ENCODE measurements at regions not wholly inside any gene's neighbourhood (a gene's known extent, or its start where the extent isn't known, plus 50 kb on each side); places are given as distances from the start of the nearest gene placed in this dataset.

DNA sequence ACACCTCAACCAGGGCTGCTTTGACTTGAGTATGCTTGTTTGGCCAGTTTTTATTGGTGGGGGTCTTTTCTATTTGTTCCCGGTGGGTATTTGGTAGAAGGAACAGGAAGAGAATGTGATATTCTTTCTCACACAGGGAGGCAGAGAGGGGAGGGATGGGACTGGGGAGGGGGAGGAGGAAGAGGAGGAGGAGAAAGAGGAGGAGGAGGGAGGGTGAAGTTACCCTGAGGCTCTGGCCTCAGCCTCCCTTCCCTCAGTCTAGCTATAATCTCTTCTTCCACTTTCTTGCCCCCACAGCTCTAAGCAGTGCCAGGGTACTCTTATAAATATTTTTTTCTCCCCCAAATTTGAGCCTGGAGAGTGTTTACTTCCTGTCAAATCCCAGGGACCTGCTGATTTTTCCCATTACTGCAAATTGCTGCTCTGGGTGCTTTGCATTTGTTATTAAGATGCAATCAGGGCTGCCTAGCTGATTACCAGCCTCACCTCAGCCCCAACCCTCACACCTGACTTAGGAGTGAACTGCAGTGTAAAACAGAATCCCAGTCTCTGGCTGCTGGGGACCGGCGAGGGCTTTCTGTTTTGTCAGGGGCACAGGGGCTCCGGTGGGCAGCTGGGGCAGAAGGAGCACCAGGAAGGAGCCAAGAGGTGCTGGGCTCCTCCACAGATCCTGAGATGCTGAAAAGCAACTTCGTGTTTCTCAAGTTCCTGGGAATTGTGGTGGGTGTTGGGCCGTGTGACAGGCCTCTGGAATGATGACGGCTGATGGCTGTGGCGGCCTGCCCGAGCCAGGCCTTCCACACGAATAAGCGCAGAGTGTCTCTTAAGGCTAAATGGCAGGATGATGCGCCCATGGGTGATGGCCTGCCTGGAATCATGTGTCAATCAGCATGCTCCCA, 141.4 kb downstream of the CD83 start:
- DNase-seq = peak; percentile 26

GRCh38 chr6:14259594-14260152, 142.1 kb downstream of the CD83 start:
- DNase-seq = no peak

DNA sequence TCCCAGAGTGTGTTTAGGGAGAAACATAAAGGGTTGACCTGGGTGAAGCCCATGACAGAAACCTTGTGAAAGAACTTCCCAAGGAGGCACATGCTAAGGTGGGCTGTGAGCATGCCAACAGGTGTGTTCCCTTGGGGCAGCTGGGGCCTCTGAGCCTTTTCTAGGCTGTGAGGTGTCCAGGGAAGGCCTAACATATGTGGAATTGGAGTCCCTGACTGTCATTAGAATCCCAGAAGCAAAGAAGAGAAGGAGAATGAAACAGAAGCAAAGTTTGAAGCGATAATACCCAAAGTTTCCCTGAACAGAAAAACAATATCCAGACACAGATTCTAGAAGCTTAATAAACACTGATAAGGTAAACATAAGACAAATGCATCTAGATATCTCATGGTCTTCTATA, 143.3 kb downstream of the CD83 start:
- no peak for DNase-seq

DNA sequence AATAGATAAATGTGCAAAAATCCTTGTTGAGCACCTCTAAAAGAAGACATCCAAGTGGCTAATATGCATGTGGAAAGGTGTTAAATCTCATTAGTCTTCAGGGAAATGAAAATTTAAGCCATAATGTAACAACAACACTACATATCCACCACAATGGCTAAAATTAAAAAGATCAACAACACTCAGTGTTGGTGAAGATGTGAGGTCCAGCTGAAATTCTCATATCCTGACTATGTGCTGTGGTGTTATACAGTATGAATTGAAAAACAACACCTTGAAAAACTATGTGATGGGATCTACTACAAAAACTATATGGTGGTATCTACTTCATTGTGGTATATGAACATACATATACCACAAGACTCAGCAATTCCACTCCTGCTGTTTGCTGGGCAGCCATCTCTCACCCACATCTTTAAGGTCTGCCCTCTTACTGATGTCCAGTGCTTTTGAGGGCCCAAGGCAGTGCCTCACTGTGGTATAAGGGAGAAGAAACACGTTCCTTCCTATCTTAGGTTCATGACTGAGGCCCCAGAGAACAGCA, 146.4 kb downstream of the CD83 start:
- no peak for DNase-seq

DNA sequence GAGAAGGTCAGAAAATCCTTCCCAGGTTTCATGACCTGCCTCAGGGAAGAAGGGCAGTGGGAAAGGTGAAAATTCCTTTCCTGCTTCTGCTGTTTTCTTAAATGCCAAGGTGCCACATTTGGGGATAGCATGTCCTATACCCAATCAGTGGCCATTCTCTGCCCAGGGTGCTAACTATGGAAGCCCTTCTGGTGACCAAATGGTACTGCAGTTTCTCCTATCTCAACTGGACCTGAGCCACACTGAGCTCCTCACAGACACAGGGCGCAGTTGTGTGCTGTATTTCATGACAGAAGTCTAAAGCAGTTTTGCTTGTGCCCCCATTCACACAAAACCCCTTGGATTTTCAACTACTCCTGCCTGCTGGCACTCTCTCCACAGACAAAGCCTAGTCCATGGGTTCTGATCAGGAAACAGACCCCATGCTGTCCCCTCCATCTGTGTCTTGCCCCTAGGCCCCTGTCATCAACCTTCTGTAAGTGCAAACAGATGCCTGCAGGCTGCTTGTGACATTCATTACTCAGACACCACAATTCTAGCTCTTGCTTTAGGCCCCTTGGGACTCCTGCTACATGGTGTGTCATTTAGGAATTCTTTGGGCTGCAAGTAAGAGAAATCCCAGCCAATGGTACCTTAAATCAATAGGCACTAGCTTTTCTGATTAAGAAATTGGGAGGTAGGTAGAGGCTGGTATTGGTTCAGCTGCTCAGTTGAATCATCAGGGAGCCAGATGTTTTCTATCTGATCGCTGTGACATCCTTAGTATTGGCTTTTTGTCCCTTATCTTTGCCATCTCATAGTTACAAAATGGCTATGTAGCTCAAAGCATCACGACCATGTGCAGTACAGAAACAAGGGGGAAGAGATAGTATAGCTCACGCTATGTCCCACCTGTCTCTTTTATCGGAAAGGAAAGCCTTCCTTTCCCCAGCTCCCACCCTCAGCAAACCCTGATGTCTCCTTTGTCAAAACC, 147.8 kb downstream of the CD83 start:
- peak; percentile 74 for DNase-seq

DNA sequence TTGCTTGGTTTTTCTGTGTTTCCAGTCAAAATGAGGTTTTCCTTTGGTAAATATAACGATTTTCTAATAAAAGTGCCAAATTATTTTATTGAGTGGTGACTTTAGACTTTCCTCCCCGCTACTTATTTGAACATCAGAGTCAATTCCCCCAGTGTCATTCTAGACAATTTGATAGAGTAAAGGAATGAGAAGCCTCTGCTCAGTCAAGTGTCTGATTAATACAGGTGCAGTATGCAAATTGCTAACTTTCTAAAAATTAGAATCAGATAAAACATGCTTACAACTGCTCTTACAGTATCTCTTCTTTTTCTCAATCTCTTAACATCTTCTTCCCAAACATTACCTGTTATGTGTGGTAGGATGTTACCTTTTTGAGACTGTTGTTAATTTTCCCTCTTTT, 148.7 kb downstream of the CD83 start:
- DNase-seq = no peak

DNA sequence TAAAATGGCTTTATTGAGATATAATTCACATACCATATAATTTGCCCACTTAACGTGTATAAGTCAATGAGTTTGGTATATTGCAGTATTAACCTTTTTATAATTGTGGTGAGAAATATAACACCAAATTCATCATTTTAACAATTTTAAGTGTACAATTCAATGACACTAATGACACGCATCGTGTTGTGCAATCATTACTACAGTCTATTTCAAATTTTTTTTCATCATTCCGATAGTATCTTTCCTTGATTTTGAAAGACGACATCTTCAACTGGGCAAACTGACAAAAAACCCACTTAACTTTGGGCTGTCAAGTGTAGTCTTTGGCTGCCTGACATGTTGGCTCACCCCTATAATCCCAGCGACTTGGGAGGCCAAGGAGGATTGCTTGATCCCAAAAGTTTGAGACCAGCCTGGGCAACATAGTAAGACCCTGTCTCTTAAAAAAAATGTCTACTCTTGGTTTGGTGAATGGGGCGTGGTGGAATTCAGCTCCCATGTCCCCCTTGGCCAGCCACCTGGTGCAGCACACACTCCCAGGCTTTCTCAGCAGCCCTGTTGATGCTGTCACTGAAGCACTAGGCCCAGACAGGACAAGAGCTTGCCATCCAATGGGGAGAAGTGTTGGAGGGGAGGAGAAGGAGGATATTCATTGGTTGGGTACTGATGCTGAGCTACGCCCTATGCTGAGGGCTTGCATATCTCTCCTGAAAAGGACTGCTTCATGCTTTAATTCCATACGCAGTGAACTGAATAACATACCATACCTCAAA, 150.5 kb downstream of the CD83 start:
- no peak for DNase-seq

GRCh38 chr6:14269436-14269835, 151.9 kb downstream of the CD83 start:
- no peak for DNase-seq

- peak; percentile 35 for DNase-seq
These were observed 152.7 kb downstream of the CD83 start for GRCh38 chr6:14270142-14270893.

DNA sequence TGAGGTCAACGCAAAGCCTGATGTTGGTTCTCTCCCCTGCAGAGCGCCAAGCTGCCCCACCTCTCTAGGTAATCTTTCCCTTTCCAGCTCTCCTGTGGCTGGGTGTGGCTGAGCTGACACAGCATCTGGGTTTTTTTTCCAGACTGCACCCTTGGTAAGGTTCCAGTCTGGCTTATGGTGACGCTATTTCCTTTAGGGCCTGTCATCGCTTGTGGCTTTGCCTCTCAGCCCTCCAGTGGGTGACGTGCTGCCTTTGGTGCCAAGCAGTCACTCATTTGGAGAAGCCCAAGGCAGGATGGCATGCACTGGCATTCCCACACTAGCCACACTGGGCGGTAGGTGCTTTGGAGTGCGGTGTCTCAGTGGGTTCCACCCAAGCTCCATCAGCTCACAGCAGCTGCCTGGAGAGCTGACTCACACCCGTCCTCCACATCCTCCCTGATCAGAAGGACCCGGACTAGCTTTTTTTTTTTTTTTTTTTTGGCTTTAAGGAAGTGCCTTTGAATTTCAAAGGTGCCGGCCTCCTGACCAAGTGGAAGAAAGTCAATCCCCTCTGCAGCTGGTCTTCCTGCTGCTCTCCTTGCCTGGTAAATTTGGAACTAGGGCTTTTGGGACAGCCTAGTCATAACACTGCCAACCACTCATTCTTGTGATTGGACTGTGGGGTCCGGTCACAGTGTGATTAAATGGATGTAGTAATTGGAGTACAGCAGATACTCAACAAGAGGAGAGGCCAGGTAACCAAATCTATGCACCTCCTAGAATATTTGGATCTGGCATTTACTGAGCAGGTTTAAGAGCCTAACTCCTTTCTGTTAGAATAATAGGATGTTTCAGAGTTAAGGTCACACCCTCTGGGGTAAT, 153.6 kb downstream of the CD83 start:
- no peak for DNase-seq

DNA sequence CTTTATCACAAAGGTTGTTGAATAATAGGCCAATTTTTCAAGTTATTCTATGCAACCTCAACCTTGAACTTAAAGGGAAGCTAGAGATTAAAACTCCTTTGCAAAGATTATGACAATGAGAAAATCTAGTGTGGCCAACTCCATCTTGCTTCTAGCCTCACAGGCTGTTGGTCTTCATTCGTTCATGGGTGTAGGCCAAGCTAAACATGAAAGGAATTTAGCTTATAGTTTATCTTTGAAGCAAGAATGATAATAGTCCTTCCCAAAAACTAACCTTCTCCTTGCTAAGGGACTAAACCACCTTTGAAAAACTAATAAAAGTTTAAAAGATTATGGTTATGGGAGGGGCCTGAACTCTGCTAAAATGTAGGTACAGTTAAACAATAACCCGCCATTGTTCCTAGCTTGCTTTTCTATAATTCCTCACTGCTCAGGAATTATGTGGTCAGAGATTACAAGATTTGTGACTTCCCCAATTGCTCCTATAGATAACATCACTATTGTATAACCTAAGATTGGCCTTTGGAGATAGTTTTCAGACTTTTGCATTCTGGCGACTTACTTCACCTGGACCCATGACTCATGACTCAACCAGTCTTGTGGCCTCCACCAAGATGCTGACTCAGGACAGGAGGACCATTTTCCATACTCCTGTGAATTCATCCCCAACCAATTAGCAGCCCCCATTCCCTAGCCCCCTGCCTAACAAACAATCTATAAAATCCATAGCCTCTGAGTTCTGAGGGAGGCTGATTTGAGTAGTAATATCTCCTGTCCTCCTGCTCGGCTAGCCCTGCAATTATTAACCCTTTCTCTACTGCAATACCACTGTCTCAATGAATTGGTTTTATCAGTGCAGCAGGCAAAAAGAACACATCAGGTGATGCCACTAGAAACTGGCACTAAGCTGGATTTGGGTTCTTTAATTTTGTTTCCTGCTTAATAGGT, 154.5 kb downstream of the CD83 start:
- no peak for DNase-seq

- no peak for DNase-seq
These were observed 155.1 kb downstream of the CD83 start for GRCh38 chr6:14272737-14273085.

GRCh38 chr6:14273191-14273590, 155.6 kb downstream of the CD83 start:
- no peak for DNase-seq

DNA sequence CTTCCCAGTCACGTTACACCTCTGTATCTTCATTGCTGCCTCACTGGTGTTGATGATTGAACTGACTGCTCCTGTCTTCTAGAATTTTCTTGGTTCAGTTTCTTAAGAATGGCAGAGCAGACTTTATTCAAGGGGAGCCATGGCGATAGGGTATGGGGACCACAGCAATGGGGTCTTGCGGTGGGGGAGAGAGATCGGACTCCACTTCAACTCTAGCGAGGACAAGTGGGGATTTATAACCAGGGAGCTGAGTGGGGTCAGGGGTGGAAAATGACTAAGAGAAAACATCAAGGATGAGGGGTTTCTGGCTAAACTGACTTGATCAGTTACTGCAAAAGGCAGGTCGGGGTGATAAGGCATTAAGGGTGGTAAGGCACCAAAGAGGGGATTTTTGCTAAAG, 156.4 kb downstream of the CD83 start:
- DNase-seq = no peak

GRCh38 chr6:14274546-14275492, 157.2 kb downstream of the CD83 start:
- DNase-seq = no peak

GRCh38 chr6:14275493-14275851, 157.9 kb downstream of the CD83 start:
- DNase-seq = no peak

GRCh38 chr6:14276071-14276470, 158.5 kb downstream of the CD83 start:
- no peak for DNase-seq

DNA sequence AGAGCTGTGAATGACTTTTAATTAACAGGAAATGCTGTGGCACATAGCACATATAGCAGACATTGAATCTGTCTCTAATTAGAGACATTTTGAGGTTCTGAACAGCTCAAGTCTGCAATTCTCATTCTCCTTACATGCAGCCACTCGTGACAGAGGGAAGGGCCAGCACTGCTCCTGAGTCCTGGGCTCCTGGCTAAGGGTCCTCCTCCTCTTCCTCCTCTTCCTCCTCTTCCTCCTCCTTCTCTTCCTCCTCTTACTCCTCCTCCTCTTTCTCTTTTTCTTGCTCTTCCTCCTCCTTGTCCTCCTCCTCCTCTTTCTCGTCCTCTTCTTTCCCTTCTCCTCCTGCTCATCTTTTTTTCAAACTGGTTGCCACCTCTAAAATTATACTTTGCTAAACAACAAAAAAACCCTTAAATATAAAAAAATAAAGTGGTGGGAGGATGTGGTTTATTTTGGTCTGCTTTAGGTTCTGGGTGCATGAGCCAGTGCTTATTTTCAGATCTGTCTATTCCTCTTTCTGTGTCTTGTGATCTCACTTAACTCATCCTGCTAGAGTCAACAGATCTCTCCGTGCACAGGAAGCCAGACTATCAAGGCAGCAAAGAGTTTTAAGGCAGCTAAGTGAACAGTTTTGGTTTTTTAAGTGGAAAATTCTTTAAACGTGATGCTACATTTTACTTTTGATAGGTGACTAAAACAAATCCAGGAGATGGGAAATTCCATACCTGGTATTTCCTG, 159.3 kb downstream of the CD83 start:
- DNase-seq = no peak
